Fibroblast of skin of back (primary cell): ENCODE measurements at regions not wholly inside any gene's neighbourhood (a gene's known extent, or its start where the extent isn't known, plus 50 kb on each side); places are given as distances from the start of the nearest gene placed in this dataset.

Source experiments
- DNase-seq: peaks from one replicate; pipeline ENCODE4 v3.0.0-alpha.2; 2013

DNA sequence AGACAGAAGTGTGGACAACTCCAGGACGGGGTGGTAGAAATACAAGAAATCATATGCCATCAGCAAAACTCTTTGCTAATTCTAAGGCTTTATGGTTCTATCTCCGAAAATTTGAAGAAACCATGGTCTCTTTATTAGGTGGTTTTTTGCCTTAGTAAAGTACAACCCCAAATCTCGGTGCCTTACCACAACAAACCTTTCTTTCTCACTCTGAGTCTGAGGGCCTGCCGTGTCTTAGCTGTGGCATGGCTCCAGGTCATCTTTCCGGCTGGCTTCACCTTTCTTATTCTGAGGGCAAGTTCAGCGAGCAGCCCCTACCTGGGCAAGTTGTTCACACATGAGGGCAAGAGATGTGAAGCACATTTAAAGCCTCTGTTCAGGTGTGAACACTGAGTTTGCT is 280.6 kb downstream of the TTLL7 start:
- no peak for DNase-seq

- DNase-seq, result no peak
These were observed 281.1 kb downstream of the TTLL7 start for GRCh38 chr1:83717785-83718184.

GRCh38 chr1:83716641-83717040 is 282.3 kb downstream of the TTLL7 start:
- DNase-seq, result peak; percentile 16

- DNase-seq, result no peak
These were observed 283.4 kb downstream of the TTLL7 start for GRCh38 chr1:83715550-83715949.

DNA sequence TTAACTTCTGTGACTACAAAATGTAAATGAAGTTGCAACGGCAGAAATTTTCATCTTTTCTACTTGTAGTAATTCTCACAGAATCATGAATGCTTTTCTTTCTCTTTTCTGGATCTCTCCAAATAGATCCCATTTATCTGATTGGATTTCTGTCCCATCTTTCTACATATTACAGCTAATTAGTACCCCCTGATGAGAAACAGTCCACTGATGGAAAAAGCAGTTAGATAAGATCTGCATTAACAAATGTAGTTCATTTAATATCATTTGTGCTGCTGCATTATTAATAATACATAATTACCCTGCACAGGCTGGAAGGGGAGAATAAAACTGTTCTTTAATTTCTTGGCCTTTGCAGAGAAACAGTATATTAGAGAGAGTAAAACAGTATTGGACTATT is 289.3 kb downstream of the TTLL7 start:
- DNase-seq, result no peak

GRCh38 chr1:83706354-83706938 is 292.5 kb downstream of the TTLL7 start:
- DNase-seq, result no peak

- no peak for DNase-seq
These were observed 293.8 kb downstream of the TTLL7 start for GRCh38 chr1:83705091-83705490.

GRCh38 chr1:83704350-83704749 is 294.6 kb downstream of the TTLL7 start:
- DNase-seq, result no peak

GRCh38 chr1:83702356-83702755 is 296.6 kb downstream of the TTLL7 start:
- DNase-seq, result no peak

GRCh38 chr1:83701355-83701754 is 297.6 kb downstream of the TTLL7 start:
- no peak for DNase-seq

DNA sequence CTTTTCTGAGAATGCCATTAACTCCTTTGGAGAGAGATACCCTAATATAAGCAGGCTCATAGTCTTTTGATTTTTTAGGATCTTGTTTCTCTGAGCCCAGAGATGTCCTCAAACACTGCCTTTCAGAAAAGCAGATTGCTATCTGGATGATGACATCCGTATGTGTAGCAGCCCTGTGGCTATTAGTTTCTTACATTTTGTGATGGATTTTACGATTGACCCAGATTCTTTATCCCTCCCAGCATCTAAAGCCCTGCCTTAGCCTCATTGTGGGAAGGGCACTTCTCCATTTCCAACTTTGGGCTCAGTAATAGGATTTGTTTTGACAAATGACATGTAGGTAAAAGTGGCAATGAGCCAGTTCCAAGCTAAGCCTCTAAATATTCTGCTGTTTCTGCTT is 300.3 kb downstream of the TTLL7 start:
- no peak for DNase-seq

GRCh38 chr1:83697961-83698360 is 301.0 kb downstream of the TTLL7 start:
- DNase-seq, result no peak

DNA sequence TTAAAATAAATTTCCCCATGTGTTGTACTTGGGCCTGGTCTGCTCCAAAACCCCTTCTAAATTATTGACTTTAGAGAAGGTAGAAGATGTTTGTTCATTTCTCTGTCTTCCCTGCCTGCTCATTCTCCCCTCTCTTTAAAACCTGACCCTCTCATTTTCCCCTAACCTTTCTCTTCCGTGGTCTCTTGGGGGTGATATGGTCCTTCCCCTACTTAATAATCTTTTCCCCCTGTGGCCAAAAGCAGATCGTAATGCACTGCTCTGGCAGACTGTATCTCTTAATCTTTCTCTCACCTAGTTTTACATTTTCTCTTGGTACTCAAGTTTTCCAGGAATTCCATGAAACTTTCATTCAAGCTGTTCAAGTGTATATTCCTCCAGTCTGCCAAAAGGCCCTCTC is 301.7 kb downstream of the TTLL7 start:
- no peak for DNase-seq

- no peak for DNase-seq
These were observed 304.5 kb downstream of the TTLL7 start for GRCh38 chr1:83694449-83694848.

GRCh38 chr1:83693427-83694126 is 305.4 kb downstream of the TTLL7 start:
- DNase-seq, result peak; percentile 48

GRCh38 chr1:83692524-83693381 is 306.2 kb downstream of the TTLL7 start:
- DNase-seq, result peak; percentile 76

- no peak for DNase-seq
These were observed 306.9 kb downstream of the TTLL7 start for GRCh38 chr1:83691953-83692500.

DNA sequence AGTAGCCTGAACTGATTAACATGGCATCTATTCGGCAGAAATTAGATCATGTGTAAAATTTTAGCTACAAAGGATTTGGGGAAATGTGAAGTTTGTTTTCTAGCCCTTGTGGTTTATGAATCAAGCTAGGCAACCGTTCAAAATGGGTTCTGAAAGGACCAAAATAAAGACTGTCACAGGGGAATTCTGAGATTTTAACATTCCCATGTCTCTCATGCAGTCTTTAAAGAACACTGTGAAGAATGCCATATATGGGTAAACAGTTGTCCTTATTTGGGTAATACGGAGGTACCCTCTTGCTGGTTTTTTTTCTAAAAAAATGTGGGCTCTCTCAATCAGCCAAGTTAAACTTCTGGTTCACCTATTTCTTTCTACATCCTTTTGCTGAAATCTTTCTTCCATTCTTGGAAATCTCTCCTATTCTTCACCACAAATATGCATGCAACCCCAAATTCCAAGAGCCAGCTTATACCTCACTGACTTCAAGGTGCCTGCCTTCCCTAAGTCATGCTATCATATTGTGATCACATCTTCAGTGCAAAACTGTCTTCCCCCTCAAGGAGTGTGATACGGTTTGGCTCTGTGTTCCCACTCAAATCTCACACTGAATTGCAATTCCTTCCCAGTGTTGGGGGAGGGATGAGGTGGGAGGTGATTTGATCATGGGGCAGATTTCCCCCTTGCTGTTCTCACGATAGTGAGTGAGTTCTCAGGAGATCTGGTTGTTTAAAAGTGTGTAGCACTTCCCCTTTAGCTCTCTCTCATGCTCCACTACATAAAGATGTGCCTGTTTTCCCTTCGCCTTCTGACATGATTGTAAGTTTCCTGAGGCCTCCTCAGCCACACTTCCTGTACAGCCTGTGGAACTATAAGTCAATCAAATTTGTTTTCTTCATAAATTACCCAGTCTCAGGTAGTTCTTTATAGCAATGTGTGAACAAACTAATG is 308.7 kb downstream of the TTLL7 start:
- peak; percentile 66 for DNase-seq

- no peak for DNase-seq
These were observed 316.8 kb downstream of the TTLL7 start for GRCh38 chr1:83682132-83682531.

GRCh38 chr1:83676106-83676505 is 322.8 kb downstream of the TTLL7 start:
- DNase-seq, result peak; percentile 52

DNA sequence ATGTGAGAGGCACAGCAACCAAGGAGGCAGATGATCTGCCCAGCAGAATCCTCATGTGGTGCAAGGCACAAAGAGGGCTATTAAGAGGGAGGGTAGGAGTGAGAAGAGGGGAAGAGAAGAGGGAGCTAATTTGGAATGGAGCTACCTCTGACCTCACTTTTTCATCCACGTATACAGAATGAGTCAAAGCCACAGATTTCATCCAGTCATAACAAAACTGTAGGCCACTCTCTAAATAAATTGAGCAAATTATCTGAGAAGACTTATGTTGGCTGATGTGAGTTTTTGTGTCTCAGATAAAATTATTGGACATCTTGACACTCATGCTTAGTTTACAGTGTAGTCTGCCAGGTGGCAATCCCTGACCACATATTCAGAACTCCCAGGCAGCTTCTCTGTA is 325.6 kb downstream of the TTLL7 start:
- peak; percentile 15 for DNase-seq

GRCh38 chr1:83671586-83671985 is 327.3 kb downstream of the TTLL7 start:
- no peak for DNase-seq
